Cardiac muscle cell (in vitro differentiated cells and primary cell): ENCODE measurements at regions not wholly inside any gene's neighbourhood (a gene's known extent, or its start where the extent isn't known, plus 50 kb on each side); places are given as distances from the start of the nearest gene placed in this dataset.
A peak's percentile ranks its signal among the peaks of the same experiment; 100 is the strongest.

Source experiments
- DNase-seq, 2 donors: peaks; one replicate each; pipeline versions ENCODE4 v3.0.0 to v3.0.0-alpha.2; 2010 to 2017; ENCODE audit warnings: low read depth in 1 of 2, low spot score in 1 of 2
- H3K27ac ChIP-seq: fragments of 200-600 bp; sonication (generic); 2 replicates; pipeline ENCODE4 v1.5.1; 2016
- H3K27me3 ChIP-seq: fragments of 200-600 bp; sonication (generic); 2 replicates; pipeline ENCODE4 v1.6.0; 2016; ENCODE audit warnings: control low read depth
- H3K36me3 ChIP-seq: fragments of 200-600 bp; sonication (generic); 2 replicates; pipeline ENCODE4 v1.5.1; 2016; ENCODE audit warnings: control low read depth
- H3K4me1 ChIP-seq: fragments of 200-600 bp; sonication (generic); 2 replicates; pipeline ENCODE4 v1.8.1; 2017; ENCODE audit warnings: low read depth, mild to moderate bottlenecking, mixed run types
- H3K4me3 ChIP-seq: fragments of 200-600 bp; sonication (generic); 2 replicates; pipeline ENCODE4 v1.5.1; 2016; ENCODE audit warnings: mild to moderate bottlenecking
- H3K9me3 ChIP-seq: fragments of 200-600 bp; sonication (generic); 2 replicates; pipeline ENCODE4 v1.5.1; 2017; ENCODE audit warnings: low read depth, mild to moderate bottlenecking, control low read depth
- CTCF ChIP-seq: IDR thresholded peaks from 2 replicates; pipeline ENCODE4 v1.5.1; 2012; ENCODE audit warnings: low read depth, mild to moderate bottlenecking, low read length

GRCh38 chr10:57706576-57707299 is 561.0 kb downstream of the IPMK start:
- no peak overlapping the region for H3K4me3 ChIP-seq

GRCh38 chr10:57706016-57706415 is 561.7 kb downstream of the IPMK start:
- no peak overlapping the region for H3K4me3 ChIP-seq
- DNase-seq: no peak
- no peaks in the 10 kb centered on the region for H3K4me1 ChIP-seq
- no peak overlapping the region for H3K27ac ChIP-seq
- no peaks in the 10 kb centered on the region for H3K9me3 ChIP-seq
- no peaks in the 10 kb centered on the region for H3K27me3 ChIP-seq
- no peak for TF ChIP-seq CTCF
- no peaks in the 10 kb centered on the region for H3K36me3 ChIP-seq

More at GRCh38 chr10:57706576-57707299, 561.0 kb downstream of the IPMK start:
- Histone ChIP-seq H3K4me1 (no peaks in the 10 kb centered on the region), H3K27ac (no peak overlapping the region), H3K27me3 (no peaks in the 10 kb centered on the region), H3K36me3 (no peaks in the 10 kb centered on the region), H3K9me3 (no peaks in the 10 kb centered on the region)
- DNase-seq: no peak
- TF ChIP-seq CTCF: no peak

- Histone ChIP-seq H3K27me3 (no peaks in the 10 kb centered on the region), H3K9me3 (no peaks in the 10 kb centered on the region), H3K4me1 (no peaks in the 10 kb centered on the region), H3K27ac (no peak overlapping the region), H3K36me3 (no peaks in the 10 kb centered on the region), H3K4me3 (no peak overlapping the region)
- TF ChIP-seq CTCF: no peak
- peak in 1 of 2 donors; percentile 16 for DNase-seq
Observed at GRCh38 chr10:57699944-57700343, 567.8 kb downstream of the IPMK start.

- no peak overlapping the region for H3K4me3 ChIP-seq
- no peaks in the 10 kb centered on the region for H3K36me3 ChIP-seq
- DNase-seq: peak in 1 of 2 donors; percentile 85
- no peak overlapping the region for H3K27ac ChIP-seq
- no peak for TF ChIP-seq CTCF
- H3K27me3 ChIP-seq: no peaks in the 10 kb centered on the region
- H3K4me1 ChIP-seq: peaks cover 3% of the 10 kb centered on the region
- no peaks in the 10 kb centered on the region for H3K9me3 ChIP-seq
Observed at GRCh38 chr10:57696641-57697040, 571.1 kb downstream of the IPMK start.

- H3K4me1 ChIP-seq: peaks cover 3% of the 10 kb centered on the region
- no peaks in the 10 kb centered on the region for H3K27me3 ChIP-seq
- TF ChIP-seq CTCF: no peak
- DNase-seq: no peak
- no peak overlapping the region for H3K27ac ChIP-seq
- H3K4me3 ChIP-seq: no peak overlapping the region
- H3K36me3 ChIP-seq: no peaks in the 10 kb centered on the region
- no peaks in the 10 kb centered on the region for H3K9me3 ChIP-seq
Observed at GRCh38 chr10:57694956-57695608, 572.6 kb downstream of the IPMK start.
